ENCODE measurements at regions not wholly inside any gene's neighbourhood (a gene's known extent, or its start where the extent isn't known, plus 50 kb on each side); places are given as distances from the start of the nearest gene placed in this dataset.

GRCh38 chr1:38198621-38199020 lies 152.0 kb upstream of the POU3F1 start:
- TF ChIP-seq CTCF (IDR thresholded peaks at IDR 0.05) = no peak
- TF ChIP-seq POLR2A (IDR thresholded peaks at IDR 0.05) = no peak
- no peak for TF ChIP-seq EP300 (IDR thresholded peaks at IDR 0.05)
